Vagina (tissue), 2 donors: ENCODE measurements at regions not wholly inside any gene's neighbourhood (a gene's known extent, or its start where the extent isn't known, plus 50 kb on each side); places are given as distances from the start of the nearest gene placed in this dataset.

Source experiments
- CTCF ChIP-seq, 3 experiments: fragments of 450-650 bp in 2 of 3; fragments of 200-600 bp in 1 of 3; sonication (generic) in 1 of 3; IDR thresholded peaks; one replicate each; pipeline ENCODE4 v1.5.1; 2017 to 2019; ENCODE audit warnings: antibody characterized with exemption in 3 of 3, mild to moderate bottlenecking in 2 of 3, moderate library complexity in 2 of 3
- POLR2A ChIP-seq, 2 donors: fragments of 450-650 bp; IDR thresholded peaks; one replicate each; pipeline ENCODE4 v1.6.1; 2017; ENCODE audit warnings: antibody characterized with exemption in 2 of 2, mild to moderate bottlenecking in 2 of 2, moderate library complexity in 2 of 2

DNA sequence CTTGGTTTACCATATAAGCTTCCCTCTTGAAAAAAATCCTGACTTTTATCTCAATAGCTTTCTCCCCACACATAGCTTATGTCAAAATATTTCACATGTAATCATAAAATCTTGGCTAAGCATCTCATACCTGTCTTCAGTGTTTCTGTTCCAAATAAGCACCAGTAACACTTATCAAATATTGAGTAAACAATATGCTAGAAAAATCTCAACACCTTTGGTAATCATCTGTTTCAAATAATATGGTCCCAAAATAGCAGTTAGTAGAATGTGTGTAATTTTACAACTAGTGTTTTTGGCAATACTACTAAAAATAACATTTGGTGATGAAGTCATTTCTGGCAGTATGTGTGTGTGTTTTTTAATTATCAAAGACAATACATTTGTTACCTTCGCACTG is 2138.2 kb downstream of the PCDH7 start:
- TF ChIP-seq CTCF (IDR thresholded peaks at IDR 0.05), result no peak
- TF ChIP-seq POLR2A (IDR thresholded peaks at IDR 0.05), result no peak
